ENCODE measurements at regions not wholly inside any gene's neighbourhood (a gene's known extent, or its start where the extent isn't known, plus 50 kb on each side); places are given as distances from the start of the nearest gene placed in this dataset.

DNA sequence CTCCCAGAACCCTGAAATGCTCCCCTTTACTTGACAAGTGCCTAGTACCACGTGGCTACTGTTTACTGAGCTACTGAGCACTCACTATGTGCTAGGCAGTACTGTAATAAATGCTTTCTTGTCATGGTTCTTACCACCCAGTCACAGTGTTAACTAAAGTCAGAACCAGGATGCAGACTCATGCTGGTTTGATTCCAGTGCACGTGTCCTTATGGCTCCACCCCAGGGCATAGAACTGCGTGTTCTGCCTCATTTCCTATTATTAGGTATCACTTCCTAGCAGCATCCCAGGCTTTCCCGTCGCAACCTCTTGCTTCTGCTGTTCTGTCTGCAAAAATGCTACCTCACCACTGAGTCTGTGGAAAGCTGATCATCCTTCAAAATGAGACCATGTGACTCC is 71.7 kb upstream of the DOCK1 start:
- TF ChIP-seq, protein P1, sequence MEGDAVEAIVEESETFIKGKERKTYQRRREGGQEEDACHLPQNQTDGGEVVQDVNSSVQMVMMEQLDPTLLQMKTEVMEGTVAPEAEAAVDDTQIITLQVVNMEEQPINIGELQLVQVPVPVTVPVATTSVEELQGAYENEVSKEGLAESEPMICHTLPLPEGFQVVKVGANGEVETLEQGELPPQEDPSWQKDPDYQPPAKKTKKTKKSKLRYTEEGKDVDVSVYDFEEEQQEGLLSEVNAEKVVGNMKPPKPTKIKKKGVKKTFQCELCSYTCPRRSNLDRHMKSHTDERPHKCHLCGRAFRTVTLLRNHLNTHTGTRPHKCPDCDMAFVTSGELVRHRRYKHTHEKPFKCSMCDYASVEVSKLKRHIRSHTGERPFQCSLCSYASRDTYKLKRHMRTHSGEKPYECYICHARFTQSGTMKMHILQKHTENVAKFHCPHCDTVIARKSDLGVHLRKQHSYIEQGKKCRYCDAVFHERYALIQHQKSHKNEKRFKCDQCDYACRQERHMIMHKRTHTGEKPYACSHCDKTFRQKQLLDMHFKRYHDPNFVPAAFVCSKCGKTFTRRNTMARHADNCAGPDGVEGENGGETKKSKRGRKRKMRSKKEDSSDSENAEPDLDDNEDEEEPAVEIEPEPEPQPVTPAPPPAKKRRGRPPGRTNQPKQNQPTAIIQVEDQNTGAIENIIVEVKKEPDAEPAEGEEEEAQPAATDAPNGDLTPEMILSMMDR (IDR thresholded peaks at IDR 0.05; ENCODE audit: borderline replicate concordance, control extremely low read depth, extremely low read depth, insufficient read depth, missing control alignments) = no peak
- no peak for DNase-seq (ENCODE audit: low spot score)
- in situ Hi-C loops (cut with MboI; ENCODE audit: low sequenced_read_pairs, unreplicated experiment) = no loop called here

DNA sequence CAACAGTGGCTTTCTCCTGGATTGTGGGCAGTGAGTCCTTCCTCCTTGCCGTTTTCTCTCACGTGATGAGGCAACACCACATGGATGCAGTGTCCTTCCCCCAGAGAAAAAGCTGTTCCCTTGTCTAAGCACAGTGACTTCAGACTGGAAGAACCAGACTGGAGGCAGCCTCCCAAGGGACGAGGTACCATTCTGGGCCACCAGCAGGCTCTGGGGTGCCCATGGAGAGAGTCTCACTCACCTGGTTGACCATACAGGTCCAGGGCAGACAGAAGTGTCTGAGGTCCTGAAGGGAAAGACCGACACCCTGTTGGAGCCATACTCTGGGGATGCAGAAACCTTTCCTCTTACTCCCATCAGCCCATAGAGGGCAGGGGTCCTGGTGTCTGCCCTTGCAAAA is 69.2 kb upstream of the DOCK1 start:
- TF ChIP-seq, protein P1 (IDR thresholded peaks at IDR 0.05; ENCODE audit: borderline replicate concordance, control extremely low read depth, extremely low read depth, insufficient read depth, missing control alignments) = no peak
- in situ Hi-C loops (cut with MboI; ENCODE audit: low sequenced_read_pairs, unreplicated experiment) = no loop called here
- no peak for DNase-seq (ENCODE audit: low spot score)

DNA sequence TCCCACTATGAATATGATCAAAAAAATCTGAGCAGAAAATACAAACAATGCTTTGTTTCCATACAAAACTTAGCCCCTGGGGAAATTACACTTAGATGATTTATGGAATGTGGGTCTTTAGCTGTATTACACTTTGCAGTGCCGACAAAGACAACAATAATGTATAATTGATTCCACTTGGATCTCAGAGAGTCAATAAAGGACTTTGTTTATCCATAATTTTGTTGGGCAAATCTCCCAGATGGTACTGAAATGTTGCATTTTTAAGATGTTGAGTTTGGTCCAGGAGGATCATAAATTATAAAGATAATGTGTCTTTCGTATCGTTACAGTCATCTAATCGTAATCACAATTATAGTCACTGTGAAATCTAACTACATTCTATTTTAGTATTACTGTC is 66.9 kb upstream of the DOCK1 start:
- TF ChIP-seq, protein P1 (IDR thresholded peaks at IDR 0.05; ENCODE audit: borderline replicate concordance, control extremely low read depth, extremely low read depth, insufficient read depth, missing control alignments) = no peak
- in situ Hi-C loops (cut with MboI; ENCODE audit: low sequenced_read_pairs, unreplicated experiment) = no loop called here
- no peak for DNase-seq (ENCODE audit: low spot score)

DNA sequence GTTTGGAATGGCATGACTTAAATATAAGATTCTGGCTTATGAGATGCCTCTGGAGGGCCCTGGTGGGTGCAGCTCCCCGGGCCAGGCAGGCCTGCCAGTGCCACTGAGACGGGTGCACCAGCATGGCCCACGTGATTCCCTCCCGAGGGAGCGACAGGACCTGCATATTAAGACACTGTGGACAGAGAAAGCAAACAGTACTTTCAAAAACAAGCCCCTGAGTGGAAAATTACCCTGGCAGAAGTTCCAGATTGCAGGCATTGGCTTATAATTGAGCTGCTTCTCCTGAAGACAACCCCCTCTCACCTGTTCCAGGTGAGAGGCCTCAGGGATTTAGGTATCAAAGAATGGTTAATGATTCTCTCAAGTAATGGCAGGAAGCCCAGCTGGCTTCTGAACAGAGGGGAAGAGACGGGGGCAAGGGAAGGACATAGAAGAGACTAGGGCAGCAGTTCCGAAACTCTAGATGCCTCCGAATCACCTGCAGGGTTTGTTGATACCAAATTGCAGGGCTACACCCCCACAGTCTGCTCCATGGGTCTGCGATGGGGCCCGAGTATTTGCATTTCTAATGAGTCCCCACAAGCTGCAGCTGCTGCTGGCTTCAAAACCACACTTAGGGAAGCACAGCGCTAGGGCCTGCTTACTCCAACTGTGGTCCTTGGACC is 66.0 kb upstream of the DOCK1 start:
- no peak for DNase-seq (ENCODE audit: low spot score)
- in situ Hi-C loops (cut with MboI; ENCODE audit: low sequenced_read_pairs, unreplicated experiment) = no loop called here
- TF ChIP-seq, protein P1 (IDR thresholded peaks at IDR 0.05; ENCODE audit: borderline replicate concordance, control extremely low read depth, extremely low read depth, insufficient read depth, missing control alignments) = no peak

DNA sequence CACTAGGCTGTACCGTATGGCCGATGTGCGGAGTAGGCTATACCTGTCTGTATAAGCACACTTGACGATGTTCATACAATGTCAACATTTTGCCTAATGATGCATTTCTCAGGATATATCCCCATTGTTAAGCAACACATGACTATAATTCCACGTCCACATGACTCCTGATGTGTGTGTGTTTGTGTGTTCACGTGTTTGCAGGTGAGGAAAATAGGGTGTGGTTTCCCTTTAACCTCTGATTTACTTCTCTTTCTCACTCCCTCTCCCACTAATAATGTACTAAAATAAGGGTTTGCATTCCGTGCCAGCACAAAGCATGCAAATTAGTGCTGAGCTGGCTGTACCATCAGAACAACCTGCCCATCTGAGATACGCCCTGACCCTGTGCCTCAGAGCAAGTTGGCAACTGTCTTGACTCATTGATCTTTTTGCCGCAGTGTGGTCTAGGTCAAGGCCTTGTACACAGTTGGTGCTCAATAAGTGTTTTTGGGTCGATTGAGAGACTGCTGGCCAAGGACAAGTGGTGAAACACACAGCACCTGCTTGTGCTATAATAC is 64.6 kb upstream of the DOCK1 start:
- DNase-seq (ENCODE audit: low spot score) = no peak

DNA sequence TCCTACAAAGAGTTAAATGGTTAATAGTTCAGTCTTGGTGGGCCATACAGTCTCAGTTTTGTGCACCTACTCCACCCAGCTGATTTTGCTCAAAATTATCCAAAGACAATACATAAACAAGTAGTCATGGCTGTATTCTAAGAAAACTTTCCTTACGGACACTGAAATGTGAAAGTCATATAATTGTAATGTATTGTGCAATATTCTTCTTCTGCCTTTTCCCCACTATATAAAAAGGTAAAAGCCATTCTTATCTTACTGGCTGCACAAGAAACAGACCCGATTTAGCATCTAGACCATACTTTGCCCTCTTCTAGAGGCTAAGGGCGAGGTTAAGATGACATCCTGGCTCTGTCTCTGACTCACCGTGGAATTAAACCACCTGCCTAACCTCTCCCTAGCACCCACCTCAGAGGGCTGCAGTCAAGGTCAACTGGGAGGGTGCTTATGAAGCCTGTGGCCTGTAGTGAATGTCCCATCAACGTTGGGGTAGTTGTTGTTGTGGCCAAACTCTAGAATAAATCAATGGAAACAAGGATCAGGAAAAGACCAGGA is 63.8 kb upstream of the DOCK1 start:
- TF ChIP-seq, protein P1 (IDR thresholded peaks at IDR 0.05; ENCODE audit: borderline replicate concordance, control extremely low read depth, extremely low read depth, insufficient read depth, missing control alignments) = no peak
- in situ Hi-C loops (cut with MboI; ENCODE audit: low sequenced_read_pairs, unreplicated experiment) = no loop called here
- DNase-seq (ENCODE audit: low spot score) = no peak

More for the DNA sequence above, 64.6 kb upstream of the DOCK1 start:
- in situ Hi-C loops (cut with MboI; ENCODE audit: low sequenced_read_pairs, unreplicated experiment) = no loop called here
- TF ChIP-seq, protein P1 (IDR thresholded peaks at IDR 0.05; ENCODE audit: borderline replicate concordance, control extremely low read depth, extremely low read depth, insufficient read depth, missing control alignments) = no peak

Data from GM13976 (cell line).